Common myeloid progenitor, CD34-positive (primary cell): ENCODE measurements at regions not wholly inside any gene's neighbourhood (a gene's known extent, or its start where the extent isn't known, plus 50 kb on each side); places are given as distances from the start of the nearest gene placed in this dataset.

Source experiments
- CTCF ChIA-PET: fragments of 350-600 bp; sonication (Branson Sonifier 250); formaldehyde crosslinking; loops from one replicate; lab custom pipeline; 2021; ENCODE audit warnings: antibody characterized with exemption; lab: Charles Lee
- POLR2A ChIA-PET: fragments of 350-600 bp; sonication (Branson Sonifier 250); formaldehyde crosslinking; loops from one replicate; lab custom pipeline; 2021; ENCODE audit warnings: antibody characterized with exemption; lab: Charles Lee
- DNase-seq, 3 donors: peaks; one replicate each; pipeline versions ENCODE4 v3.0.0 to v3.0.0-alpha.2; 2013
- H3K27ac ChIP-seq, 2 experiments: 1 replicate in 1 of 2; 2 replicates in 1 of 2; pipeline ENCODE4 v1.7.0; 2013; ENCODE audit warnings: inconsistent platforms in 2 of 2, low read length in 2 of 2, mild to moderate bottlenecking in 2 of 2, low read depth in 1 of 2, moderate library complexity in 1 of 2; ENCODE audit not compliant: severe bottlenecking in 2 of 2, insufficient read depth in 1 of 2, poor library complexity in 1 of 2
- H3K27me3 ChIP-seq, 5 experiments: replicated peaks in 2 of 5; 1 replicate in 3 of 5; 2 replicates in 2 of 5; pipeline versions ENCODE4 v1.6.1 to v1.7.0; 2013; ENCODE audit warnings: low read length in 4 of 5, mild to moderate bottlenecking in 2 of 5, moderate library complexity in 2 of 5, inconsistent platforms in 1 of 5; ENCODE audit not compliant: insufficient read depth in 5 of 5, control insufficient read depth in 4 of 5
- H3K36me3 ChIP-seq, 4 experiments: 1 replicate in 2 of 4; 2 replicates in 2 of 4; pipeline versions ENCODE4 v1.6.1 to v1.7.0; 2013; ENCODE audit warnings: low read length in 3 of 4, control low read depth in 1 of 4, mild to moderate bottlenecking in 1 of 4; ENCODE audit not compliant: control insufficient read depth in 4 of 4, insufficient read depth in 4 of 4
- H3K4me1 ChIP-seq, 4 experiments: 1 replicate in 3 of 4; 2 replicates in 1 of 4; pipeline versions ENCODE4 v1.6.1 to v1.7.1; 2013; ENCODE audit warnings: low read length in 3 of 4, mild to moderate bottlenecking in 3 of 4, control low read depth in 1 of 4, inconsistent platforms in 1 of 4, moderate library complexity in 1 of 4; ENCODE audit not compliant: control insufficient read depth in 4 of 4, insufficient read depth in 4 of 4; ENCODE audit errors: control extremely low read depth in 1 of 4
- H3K4me3 ChIP-seq, 7 experiments: 1 replicate in 4 of 7; 2 replicates in 3 of 7; pipeline versions ENCODE4 v1.5.1 to v1.7.0; 2013; ENCODE audit warnings: mild to moderate bottlenecking in 7 of 7, low read length in 6 of 7, moderate library complexity in 6 of 7, inconsistent platforms in 2 of 7, low read depth in 2 of 7, control low read depth in 1 of 7; ENCODE audit not compliant: insufficient read depth in 4 of 7, control insufficient read depth in 1 of 7; ENCODE audit errors: extremely low read depth in 1 of 7
- H3K9me3 ChIP-seq, 5 experiments: 1 replicate in 4 of 5; 2 replicates in 1 of 5; pipeline versions ENCODE4 v1.6.1 to v1.7.1; 2013; ENCODE audit warnings: low read length in 4 of 5, mild to moderate bottlenecking in 2 of 5, inconsistent platforms in 1 of 5, low read depth in 1 of 5, moderate library complexity in 1 of 5; ENCODE audit not compliant: control insufficient read depth in 4 of 5, insufficient read depth in 2 of 5; ENCODE audit errors: control extremely low read depth in 1 of 5
- WGBS: methylation state at CpG from one replicate; pipeline ENCODE4 v1.1.5; 2013; ENCODE audit not compliant: insufficient coverage; 5-methylcytosine and 5-hydroxymethylcytosine counted together

DNA sequence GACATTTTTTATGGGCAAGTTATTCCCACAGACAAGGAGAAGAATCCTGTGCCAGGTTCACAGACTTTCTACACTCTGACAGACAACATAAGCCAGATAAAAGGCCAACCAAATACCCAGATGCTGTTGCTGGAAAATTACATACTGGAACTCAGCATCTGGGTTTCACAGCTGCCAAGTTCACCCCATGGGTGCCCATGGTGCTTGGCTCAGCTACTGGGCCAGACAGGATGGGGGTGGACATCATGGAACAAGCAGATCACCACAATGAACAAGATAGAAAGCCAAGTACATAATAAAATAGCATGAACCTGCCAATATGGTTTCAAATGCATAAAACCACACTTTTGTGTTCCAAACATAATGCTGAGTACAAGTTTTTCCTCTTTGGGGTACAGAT lies 999.8 kb downstream of the NR2F1-AS1 start:
- Histone ChIP-seq H3K4me1 (no peaks in the 10 kb centered on the region), H3K27ac (no peak overlapping the region), H3K36me3 (no peaks in the 10 kb centered on the region), H3K4me3 (no peak overlapping the region), H3K9me3 (no peaks in the 10 kb centered on the region), H3K27me3 (peaks cover 0 to under 1% (median 0%) of the 10 kb centered on the region in 5 experiments)
- no peak for DNase-seq
- POLR2A ChIA-PET: no interaction called here
- CTCF ChIA-PET: interaction anchor here (1.0 kb wide), 1 partner anchor 12 kb away, joined by 3 read pairs; no protein-coding TSS in a partner anchor

DNA sequence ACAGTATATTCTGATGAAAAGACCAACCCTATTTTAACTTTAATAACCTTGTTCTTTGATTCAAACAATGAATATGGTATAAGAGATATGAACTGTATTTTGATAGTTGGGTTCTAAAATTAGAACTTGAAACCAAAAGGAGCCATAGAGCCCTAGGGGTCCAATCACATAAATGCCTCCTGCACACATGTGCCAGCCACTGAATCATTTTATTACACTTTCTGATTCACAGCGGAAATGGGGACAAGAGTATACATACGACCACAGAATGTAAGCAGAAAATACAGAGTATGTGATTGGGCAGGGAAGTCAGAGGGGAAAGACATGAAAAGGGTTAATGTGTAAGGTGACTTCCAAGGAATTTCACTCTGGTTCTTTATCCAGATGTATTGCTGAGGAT lies 1000.2 kb downstream of the NR2F1-AS1 start:
- CTCF ChIA-PET: no interaction called here
- H3K4me3 ChIP-seq: no peak overlapping the region
- no peaks in the 10 kb centered on the region for H3K4me1 ChIP-seq
- no peaks in the 10 kb centered on the region for H3K36me3 ChIP-seq
- no peak for DNase-seq
- no peak overlapping the region for H3K27ac ChIP-seq
- H3K27me3 ChIP-seq: peaks cover 0 to 2% (median 0%) of the 10 kb centered on the region in 5 experiments
- WGBS: 100% methylated on average over 1 of the region's 2 CpGs
- POLR2A ChIA-PET: no interaction called here
- H3K9me3 ChIP-seq: no peaks in the 10 kb centered on the region

DNA sequence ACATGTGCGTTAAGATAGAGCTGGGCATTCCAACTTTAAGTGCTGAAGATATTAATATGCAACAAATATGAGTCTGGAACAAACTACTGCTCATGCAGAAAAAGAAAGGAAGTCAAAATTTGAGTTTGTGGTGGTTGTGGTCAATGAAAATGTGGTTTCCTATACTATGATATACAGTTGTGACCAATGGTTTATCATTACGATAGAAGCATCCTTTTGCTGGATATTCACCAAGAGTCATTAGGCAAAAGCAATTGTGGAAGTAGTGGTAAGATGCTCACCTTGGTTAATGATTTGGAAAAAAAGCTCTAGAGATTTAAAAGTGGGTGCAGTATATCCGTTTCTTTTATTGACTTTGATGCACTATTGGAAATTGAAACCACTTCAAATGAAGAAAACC lies 1007.0 kb downstream of the NR2F1-AS1 start:
- no peak overlapping the region for H3K4me3 ChIP-seq
- H3K27me3 ChIP-seq: peaks cover 0 to 2% (median 0%) of the 10 kb centered on the region in 5 experiments
- no peaks in the 10 kb centered on the region for H3K9me3 ChIP-seq
- ChIA-PET POLR2A (no interaction called here), CTCF (no interaction called here)
- 67% methylated on average over 1 of the region's 3 CpGs for WGBS
- DNase-seq: peak in 2 of 3 donors; percentile 3 to 5
- no peaks in the 10 kb centered on the region for H3K4me1 ChIP-seq
- H3K36me3 ChIP-seq: no peaks in the 10 kb centered on the region
- no peak overlapping the region for H3K27ac ChIP-seq

DNA sequence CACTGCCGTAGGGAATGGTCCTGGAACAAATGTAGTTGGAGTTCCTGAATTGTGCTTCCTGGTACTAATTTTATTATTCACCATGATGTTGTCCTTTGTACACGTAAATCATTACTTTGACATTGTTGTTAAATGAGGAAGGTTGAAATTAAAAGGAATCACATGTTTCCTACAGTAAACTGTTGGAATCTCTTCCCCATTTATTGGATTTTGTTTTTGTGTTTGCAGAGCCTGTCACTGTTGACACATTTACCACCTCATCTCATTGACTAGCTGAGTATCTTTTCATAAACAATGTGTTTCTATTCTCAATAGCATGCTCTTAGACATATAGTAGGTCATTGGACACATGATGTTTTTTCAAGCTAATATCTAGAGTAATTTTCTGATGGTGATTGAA lies 1012.5 kb downstream of the NR2F1-AS1 start:
- Histone ChIP-seq H3K27me3 (peaks cover 0 to 2% (median 0%) of the 10 kb centered on the region in 5 experiments), H3K4me1 (no peaks in the 10 kb centered on the region), H3K36me3 (no peaks in the 10 kb centered on the region), H3K4me3 (no peak overlapping the region), H3K9me3 (no peaks in the 10 kb centered on the region), H3K27ac (no peak overlapping the region)
- CTCF ChIA-PET: no interaction called here
- no CpG with 5 or more reads among the region's 2 CpGs for WGBS
- POLR2A ChIA-PET: no interaction called here
- DNase-seq: no peak

DNA sequence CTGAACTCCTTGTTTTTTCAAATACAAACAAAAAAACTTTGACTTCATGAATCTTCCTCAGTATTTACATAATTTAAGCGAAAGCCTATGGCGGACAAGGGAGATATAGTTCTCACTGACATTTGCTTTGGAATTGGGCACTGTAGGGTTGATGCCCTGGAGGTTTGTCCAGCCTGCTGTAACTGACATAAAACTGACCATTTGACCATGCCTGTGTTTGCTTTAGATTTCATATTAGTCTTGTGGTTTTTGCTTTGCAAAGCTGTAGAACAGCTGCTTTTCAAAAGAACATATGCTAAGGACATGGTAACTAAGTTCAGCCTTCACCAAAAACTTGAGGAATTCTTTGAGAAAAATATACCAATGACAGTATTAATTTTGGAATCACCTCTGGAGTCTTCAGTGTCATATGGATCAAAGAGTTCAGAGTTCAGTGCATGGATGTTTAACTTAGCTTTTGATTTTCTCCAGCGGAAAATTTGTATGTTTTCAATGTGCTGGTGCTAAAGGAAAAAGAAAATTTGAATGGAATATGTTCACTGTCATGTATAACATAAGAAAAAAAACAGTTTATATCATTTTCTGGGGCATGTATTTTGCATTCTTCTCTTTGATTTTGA lies 1013.1 kb downstream of the NR2F1-AS1 start:
- no peak for DNase-seq
- no peaks in the 10 kb centered on the region for H3K9me3 ChIP-seq
- CTCF ChIA-PET: no interaction called here
- no peak overlapping the region for H3K27ac ChIP-seq
- POLR2A ChIA-PET: no interaction called here
- H3K36me3 ChIP-seq: no peaks in the 10 kb centered on the region
- no peaks in the 10 kb centered on the region for H3K4me1 ChIP-seq
- peaks cover 0 to 2% (median 0%) of the 10 kb centered on the region in 5 experiments for H3K27me3 ChIP-seq
- H3K4me3 ChIP-seq: no peak overlapping the region
- 89% methylated on average over 1 of the region's 3 CpGs for WGBS

DNA sequence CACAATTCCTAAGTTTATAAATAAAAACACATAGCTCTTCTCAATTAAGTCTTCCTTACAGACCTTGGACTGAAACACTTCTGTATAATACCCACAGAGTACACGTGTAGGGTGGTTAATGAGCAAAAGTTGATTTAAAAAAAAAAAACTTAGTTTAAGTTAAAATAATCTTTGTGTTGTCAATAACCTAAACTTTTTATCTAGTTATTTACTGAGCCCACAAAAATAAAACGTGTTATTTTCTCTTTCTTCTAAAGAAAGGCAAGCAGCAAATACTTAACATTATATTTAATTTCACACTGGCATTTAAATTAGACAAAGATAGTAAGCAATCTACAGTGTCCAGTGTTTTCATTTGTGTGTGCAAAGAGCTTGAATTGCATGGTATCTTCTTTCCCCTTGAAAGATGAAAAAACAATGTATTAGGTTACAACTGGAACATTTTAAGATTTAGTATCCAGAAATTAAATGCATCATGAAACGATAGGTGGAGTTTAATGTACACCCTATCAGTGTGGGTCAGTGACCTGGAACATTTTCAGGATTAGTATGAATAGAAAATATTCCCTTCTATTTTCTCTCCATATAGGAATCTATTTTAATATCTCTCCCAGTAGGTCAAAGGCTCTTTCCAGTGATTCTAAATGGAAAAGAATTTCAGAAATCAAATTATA lies 1014.8 kb downstream of the NR2F1-AS1 start:
- ChIA-PET POLR2A (no interaction called here), CTCF (no interaction called here)
- Histone ChIP-seq H3K4me3 (no peak overlapping the region), H3K27me3 (peaks cover 0 to 2% (median 2%) of the 10 kb centered on the region in 5 experiments), H3K4me1 (no peaks in the 10 kb centered on the region), H3K36me3 (no peaks in the 10 kb centered on the region), H3K27ac (no peak overlapping the region), H3K9me3 (no peaks in the 10 kb centered on the region)
- DNase-seq: no peak
- no CpG with 5 or more reads among the region's 3 CpGs for WGBS

DNA sequence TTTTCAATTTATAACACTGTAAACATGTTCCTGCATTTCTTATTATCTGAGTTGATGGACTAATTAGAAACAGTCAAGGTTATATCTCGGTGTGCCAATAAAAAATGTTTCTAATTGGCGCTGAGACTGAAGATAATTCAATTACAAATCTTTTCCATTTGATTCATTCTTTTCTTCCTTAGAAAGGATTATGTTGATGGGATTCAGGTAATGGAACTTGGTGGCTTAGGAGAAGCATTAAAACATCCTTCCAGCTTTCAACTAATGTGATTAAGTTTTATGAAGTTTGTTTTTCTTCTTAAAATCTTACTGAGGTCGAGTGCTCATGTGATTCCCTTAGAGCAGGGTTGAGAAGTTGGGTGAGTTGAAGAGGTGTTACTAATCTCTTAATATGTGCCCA lies 1015.3 kb downstream of the NR2F1-AS1 start:
- Histone ChIP-seq H3K27ac (no peak overlapping the region), H3K36me3 (no peaks in the 10 kb centered on the region), H3K4me1 (no peaks in the 10 kb centered on the region), H3K9me3 (no peaks in the 10 kb centered on the region), H3K27me3 (peaks cover 0 to 5% (median 4%) of the 10 kb centered on the region in 5 experiments), H3K4me3 (no peak overlapping the region)
- ChIA-PET CTCF (no interaction called here), POLR2A (no interaction called here)
- DNase-seq: no peak
- WGBS: no CpG with 5 or more reads among the region's 3 CpGs
